Embryonic facial prominence (tissue), 1 donor: ENCODE measurements at regions not wholly inside any gene's neighbourhood (a gene's known extent, or its start where the extent isn't known, plus 50 kb on each side); places are given as distances from the start of the nearest gene placed in this dataset.
A peak's percentile ranks its signal among the peaks of the same experiment; 100 is the strongest.
"Not testable (repeated sequence)": the region's sequence is repeated elsewhere in the genome, so short reads cannot be mapped to it uniquely, and the experiment has no call there.

Experiments
- DNase-seq: peaks from one replicate; pipeline ENCODE4 v3.0.0-alpha.2; 2016; ENCODE audit errors: extremely low spot score

GRCh38 chr11:100409267-100409666, 277.8 kb upstream of the ARHGAP42 start:
- not testable (repeated sequence) for DNase-seq

GRCh38 chr11:100419518-100419917, 267.6 kb upstream of the ARHGAP42 start:
- no peak for DNase-seq

GRCh38 chr11:100434821-100435641, 252.1 kb upstream of the ARHGAP42 start:
- DNase-seq: no peak

GRCh38 chr11:100438376-100438775, 248.7 kb upstream of the ARHGAP42 start:
- no peak for DNase-seq

GRCh38 chr11:100441086-100441485, 246.0 kb upstream of the ARHGAP42 start:
- no peak for DNase-seq

- no peak for DNase-seq
Measured at GRCh38 chr11:100442017-100442416, 245.1 kb upstream of the ARHGAP42 start.

- no peak for DNase-seq
Measured at GRCh38 chr11:100445231-100445735, 241.8 kb upstream of the ARHGAP42 start.

- not testable (repeated sequence) for DNase-seq
Measured at GRCh38 chr11:100451801-100452460, 235.2 kb upstream of the ARHGAP42 start.

GRCh38 chr11:100459811-100460210, 227.3 kb upstream of the ARHGAP42 start:
- DNase-seq: no peak

- DNase-seq: no peak
Measured at GRCh38 chr11:100460426-100460825, 226.7 kb upstream of the ARHGAP42 start.

GRCh38 chr11:100467821-100468508, 219.1 kb upstream of the ARHGAP42 start:
- no peak for DNase-seq

- peak; percentile 39 for DNase-seq
Measured at GRCh38 chr11:100469835-100470234, 217.3 kb upstream of the ARHGAP42 start.

GRCh38 chr11:100472727-100473389, 214.2 kb upstream of the ARHGAP42 start:
- DNase-seq: no peak

- DNase-seq: no peak
Measured at GRCh38 chr11:100473390-100473740, 213.7 kb upstream of the ARHGAP42 start.

- no peak for DNase-seq
Measured at GRCh38 chr11:100484948-100485347, 202.1 kb upstream of the ARHGAP42 start.

- no peak for DNase-seq
Measured at GRCh38 chr11:100498780-100499179, 188.3 kb upstream of the ARHGAP42 start.

GRCh38 chr11:100501450-100501849, 185.6 kb upstream of the ARHGAP42 start:
- no peak for DNase-seq

GRCh38 chr11:100512475-100512874, 174.6 kb upstream of the ARHGAP42 start:
- no peak for DNase-seq

GRCh38 chr11:100515087-100515486, 172.0 kb upstream of the ARHGAP42 start:
- no peak for DNase-seq

GRCh38 chr11:100525197-100525596, 161.9 kb upstream of the ARHGAP42 start:
- no peak for DNase-seq

GRCh38 chr11:100525635-100526034, 161.5 kb upstream of the ARHGAP42 start:
- DNase-seq: no peak

GRCh38 chr11:100528872-100529416, 158.1 kb upstream of the ARHGAP42 start:
- no peak for DNase-seq
